ENCODE measurements at regions not wholly inside any gene's neighbourhood (a gene's known extent, or its start where the extent isn't known, plus 50 kb on each side); places are given as distances from the start of the nearest gene placed in this dataset.

DNA sequence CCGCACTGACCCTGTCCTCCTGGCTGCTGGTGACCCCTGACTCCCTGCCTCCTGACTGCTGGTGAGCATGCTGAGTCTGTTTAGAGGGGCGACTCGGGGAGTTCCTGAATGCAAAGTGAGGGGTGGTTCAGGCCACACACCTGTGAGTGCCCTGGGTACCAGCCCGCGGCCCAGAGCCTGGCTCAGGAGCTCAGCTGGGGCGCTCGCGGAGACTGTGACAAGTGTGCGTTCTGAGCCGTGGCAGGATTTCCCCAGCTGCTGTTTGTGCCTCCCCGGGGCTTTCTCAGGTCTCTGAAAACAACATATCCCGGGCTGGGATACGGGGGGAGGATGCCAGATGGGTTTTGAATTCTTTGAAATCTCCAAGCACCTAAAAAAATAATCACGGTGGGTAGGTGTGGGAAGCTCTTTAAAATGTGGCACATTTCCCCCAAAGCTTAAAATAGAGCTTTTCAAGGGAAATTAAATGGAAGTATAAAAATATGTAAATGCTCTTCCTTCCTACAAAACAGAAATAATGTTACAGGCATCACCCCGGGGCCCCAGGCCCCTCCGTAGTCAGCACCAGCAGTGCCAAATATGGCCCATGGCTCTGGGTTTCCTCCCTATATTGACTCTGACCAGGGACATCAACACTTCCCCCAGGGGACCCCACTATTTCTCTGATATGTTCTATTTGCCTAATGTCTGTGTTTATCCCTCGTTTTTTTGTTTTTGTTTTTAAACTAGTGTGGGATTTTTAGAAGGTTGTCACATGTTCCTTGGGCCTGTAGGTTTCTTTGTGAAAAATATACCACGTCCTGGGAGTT is 49.9 kb upstream of the TAGAP start:
- TF ChIP-seq, protein P1, sequence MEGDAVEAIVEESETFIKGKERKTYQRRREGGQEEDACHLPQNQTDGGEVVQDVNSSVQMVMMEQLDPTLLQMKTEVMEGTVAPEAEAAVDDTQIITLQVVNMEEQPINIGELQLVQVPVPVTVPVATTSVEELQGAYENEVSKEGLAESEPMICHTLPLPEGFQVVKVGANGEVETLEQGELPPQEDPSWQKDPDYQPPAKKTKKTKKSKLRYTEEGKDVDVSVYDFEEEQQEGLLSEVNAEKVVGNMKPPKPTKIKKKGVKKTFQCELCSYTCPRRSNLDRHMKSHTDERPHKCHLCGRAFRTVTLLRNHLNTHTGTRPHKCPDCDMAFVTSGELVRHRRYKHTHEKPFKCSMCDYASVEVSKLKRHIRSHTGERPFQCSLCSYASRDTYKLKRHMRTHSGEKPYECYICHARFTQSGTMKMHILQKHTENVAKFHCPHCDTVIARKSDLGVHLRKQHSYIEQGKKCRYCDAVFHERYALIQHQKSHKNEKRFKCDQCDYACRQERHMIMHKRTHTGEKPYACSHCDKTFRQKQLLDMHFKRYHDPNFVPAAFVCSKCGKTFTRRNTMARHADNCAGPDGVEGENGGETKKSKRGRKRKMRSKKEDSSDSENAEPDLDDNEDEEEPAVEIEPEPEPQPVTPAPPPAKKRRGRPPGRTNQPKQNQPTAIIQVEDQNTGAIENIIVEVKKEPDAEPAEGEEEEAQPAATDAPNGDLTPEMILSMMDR (conservative IDR thresholded peaks at IDR 0.05; ENCODE audit: low read depth, low read length): no peak
- no peak for DNase-seq (ENCODE audit: low read depth)
- H3K4me3 ChIP-seq (ENCODE audit: low read depth, low read length): no peak overlapping the region

All from epithelial cell of proximal tubule (primary cell).